NCI-H1694 treated with DMSO at 0.1 percent for 48 hours (cell line): ENCODE measurements at regions not wholly inside any gene's neighbourhood (a gene's known extent, or its start where the extent isn't known, plus 50 kb on each side); places are given as distances from the start of the nearest gene placed in this dataset.

Experiments
- DNase-seq: peaks from one replicate; lab custom pipeline; 2025; lab: John Stamatoyannopoulos, UW

- DNase-seq: no peak
These were observed 331.3 kb downstream of the NSG2 start for GRCh38 chr5:174376726-174377373.

DNA sequence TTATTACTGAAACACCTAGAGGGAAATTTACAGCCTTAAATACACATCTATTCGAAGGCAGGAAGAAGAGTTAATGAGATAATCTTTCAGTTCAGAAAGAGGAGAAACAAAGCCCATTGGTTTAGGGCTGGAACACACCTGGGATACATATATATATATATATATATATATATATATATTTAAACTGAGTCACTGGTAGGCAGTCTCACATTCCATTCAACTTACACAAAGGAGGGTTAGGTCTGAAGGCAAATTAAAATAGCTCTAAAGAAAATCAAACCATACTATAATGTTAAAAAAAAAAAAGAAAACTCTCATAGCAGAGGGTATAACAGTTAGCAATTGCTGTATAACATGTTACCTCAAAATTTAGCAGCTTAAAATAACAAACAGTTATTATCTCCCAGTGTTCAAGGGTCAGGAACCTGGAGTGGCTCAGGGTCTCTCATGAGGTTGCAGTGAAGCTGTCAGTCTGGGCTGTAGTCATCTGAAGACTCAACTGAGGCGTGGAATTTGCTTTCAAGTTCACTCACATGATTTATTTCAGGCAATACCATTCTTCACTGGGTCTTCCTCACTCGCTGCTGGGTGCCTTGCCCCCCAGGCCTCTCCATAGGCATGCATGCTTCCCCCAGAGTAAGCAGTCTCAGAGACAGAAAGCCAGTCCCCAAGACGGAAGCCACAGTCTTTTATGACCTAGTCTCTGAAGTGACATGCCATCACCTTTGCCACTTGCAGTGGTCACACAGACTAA is 332.8 kb downstream of the NSG2 start:
- no peak for DNase-seq

DNA sequence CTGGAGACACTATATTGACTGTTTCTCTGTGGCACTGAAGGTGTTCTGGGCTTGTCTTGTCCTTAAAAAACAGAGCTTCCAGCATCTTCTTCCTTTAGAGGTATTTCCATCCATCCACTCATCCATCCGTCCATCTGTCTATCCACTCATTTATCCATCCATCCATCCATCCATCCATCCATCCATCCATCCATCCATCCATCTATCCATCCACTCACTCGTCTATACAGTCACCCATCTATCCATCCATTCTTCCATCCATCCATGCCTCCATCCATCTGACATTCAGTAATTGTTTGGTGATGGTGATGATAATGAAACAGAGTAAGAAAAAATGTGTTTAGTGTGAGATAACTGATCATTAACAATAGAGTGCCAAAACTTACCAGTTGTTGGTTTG is 334.8 kb downstream of the NSG2 start:
- DNase-seq: no peak

GRCh38 chr5:174381241-174381640 is 335.7 kb downstream of the NSG2 start:
- DNase-seq: no peak

- DNase-seq: no peak
These were observed 338.0 kb downstream of the NSG2 start for GRCh38 chr5:174383210-174384167.

DNA sequence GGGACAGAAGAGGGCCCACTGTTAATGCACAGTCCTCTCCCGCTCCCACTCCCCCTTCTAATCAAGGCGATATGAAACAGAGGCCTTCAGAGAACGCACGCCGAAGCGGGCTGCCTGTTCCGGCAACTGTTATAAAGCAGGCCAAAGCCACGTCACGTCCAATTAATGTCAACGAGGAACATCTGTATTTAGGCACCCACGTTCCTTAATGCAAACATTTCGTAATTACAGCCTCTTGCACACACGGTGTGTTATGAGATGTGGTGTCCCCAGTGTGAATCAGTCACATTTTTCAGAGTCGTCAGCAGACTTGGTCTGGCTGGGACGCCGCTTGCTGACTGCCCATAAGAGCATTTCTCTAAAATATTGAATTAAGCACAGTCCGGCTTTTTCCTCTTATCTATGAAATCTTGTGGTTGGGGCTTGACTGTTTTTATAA is 339.0 kb downstream of the NSG2 start:
- DNase-seq: no peak

GRCh38 chr5:174386306-174386705 is 338.1 kb upstream of the MSX2 start:
- no peak for DNase-seq

DNA sequence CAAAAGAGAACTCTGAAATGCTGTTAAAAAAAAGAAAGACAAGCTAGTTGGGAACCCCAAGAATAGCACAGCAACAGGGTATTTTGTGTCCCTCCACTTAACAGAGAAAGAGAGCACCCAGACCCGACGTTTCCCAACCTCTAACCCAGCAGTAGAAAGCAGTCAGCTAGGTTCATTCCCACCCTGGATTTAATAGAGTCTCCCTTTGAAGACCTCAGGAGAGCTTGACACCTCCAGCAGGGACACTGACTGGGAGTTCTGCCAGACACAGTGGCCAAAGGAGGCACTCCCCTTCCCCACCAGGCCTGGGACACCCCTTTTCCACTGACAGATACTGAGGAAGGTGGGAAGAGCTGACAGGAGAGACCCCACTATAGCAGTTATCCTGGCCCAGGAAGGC is 337.5 kb upstream of the MSX2 start:
- no peak for DNase-seq

DNA sequence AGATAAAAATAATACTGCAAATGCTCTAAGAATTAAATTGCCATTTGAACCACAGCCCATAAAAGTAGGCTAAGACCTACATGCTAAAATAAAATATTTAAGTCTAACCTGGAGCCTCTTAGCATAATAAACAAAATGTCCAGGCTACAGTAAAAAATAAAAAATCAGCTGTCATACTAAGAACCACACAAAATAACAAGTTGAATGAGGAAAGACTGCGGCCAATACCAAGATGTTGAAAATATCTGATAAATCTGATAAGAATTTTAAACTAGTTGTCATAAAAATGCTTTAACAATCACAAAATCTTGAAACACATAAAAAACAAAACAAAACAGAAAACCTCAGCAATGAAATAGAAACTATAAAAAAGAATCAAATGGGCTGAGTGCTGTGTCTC is 336.9 kb upstream of the MSX2 start:
- no peak for DNase-seq

GRCh38 chr5:174392892-174393291 is 331.5 kb upstream of the MSX2 start:
- no peak for DNase-seq

DNA sequence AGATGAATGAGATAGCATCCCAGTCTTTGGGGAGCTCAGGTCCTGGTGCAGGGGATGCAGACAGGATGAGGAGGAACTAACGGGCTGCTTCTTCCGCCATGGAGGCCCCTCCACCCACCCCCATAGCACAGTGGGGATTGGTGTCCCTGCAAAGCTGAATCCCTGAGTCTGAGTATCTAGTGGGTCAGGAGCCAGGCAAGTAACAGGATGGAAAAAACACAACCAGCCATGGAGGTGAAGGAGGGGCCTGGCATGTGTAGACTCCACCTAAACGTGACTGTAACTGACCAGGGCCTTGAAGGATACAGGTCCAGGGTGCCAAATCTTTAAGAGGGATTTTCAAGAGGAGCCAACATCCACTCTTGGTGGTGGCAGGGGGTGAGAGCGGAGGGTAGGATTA is 327.8 kb upstream of the MSX2 start:
- DNase-seq: no peak

DNA sequence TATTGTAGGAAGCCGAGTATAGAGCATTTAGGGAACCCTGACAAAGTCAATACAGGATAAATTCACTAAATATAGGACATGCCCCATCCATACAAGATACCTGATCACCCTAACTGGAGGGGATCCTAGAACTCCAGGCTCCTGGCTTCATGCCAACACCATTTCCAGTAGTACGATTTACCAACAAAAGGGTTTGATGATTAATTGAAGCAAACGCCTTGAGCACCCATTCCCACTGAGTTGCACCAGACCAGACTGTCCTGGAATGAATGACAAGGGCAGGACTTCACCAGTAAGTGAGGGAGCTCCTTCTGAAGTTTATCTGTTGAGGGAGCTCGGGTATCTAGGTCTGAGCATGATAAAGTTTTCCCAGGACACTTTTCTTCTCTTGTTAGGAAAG is 327.2 kb upstream of the MSX2 start:
- no peak for DNase-seq

DNA sequence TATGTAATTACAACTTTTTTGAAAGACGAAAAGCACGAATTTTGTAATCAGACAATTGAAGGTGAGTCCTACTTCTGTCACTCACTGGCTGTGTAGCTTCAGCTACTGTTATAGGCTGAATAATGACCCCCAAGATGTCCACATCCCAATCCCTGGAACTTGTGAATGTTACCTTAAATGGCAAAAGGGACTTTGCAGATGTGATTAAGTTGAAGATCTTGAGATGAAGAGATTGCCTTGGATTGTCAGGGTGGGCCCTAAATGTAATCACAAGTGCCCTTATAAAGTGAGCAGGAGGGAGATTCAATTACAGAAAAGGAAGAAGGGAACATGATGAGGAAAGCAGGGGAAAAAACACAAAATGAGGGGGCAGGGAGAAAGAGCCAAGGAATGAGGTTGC is 326.2 kb upstream of the MSX2 start:
- no peak for DNase-seq

DNA sequence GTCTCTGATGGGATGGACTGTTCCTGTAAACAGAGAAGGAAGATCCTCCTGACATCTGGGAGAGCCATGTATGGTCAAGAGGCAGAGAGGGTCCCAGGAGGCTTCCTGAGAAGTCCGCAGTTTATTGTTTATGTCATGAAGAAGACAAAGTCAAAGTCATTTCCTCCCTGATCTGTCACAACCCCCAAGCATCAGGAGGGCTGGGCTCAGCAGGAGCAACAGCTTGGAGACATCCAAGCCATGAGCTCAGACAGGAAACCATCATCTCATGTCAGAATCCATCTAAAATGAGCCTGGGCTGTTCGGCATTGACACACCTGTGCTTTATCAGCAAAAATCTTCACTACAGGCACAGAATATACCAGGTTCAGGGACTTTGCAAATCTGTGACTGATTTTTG is 325.0 kb upstream of the MSX2 start:
- no peak for DNase-seq

- no peak for DNase-seq
These were observed 323.9 kb upstream of the MSX2 start for GRCh38 chr5:174400461-174400860.

DNA sequence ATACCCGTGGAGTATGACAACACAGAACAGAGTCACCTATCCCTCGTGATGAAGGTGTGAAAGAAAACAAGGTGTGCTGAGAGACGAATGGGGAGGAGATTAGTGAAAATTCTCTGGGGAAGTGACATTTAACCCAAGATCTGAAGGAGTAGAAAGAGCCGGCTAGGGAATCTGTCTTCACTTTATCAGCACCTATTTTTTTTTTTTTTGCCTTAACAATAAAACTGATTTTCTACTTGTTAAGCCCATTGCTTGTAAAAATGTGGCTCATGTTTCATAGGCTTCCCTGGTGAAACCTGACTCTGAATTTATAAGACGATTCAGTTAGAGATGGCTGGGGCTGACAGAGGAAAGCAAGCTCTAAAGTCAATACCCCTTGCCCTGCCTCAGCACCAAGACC is 322.6 kb upstream of the MSX2 start:
- no peak for DNase-seq

DNA sequence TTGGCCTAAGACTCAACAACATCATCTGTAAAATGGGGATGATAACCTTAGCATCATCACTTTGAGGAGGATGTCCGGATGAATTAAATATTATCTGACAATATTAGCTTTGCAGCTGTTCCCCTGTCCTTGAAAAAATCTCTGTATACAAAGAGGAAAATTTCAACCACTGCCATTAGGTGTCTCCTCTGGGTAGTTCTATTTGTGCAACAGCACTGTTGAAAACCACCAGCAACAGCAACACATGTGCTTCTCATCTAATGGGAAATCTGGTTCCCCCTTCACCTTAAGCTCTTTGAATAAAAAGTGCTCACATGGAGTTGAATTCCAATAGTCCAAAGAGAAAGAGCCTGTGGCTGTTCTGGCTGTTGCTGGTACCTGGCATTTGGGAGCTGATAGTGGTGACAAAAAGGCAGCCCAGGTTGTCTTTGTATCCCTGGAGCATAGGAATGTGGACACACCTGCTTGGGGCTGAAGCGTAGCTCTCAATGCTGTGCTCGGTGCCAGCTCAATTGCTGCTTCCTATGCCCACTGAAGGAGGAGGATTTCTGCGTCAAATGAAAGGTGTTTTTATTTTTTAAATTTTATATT is 322.1 kb upstream of the MSX2 start:
- DNase-seq: no peak

DNA sequence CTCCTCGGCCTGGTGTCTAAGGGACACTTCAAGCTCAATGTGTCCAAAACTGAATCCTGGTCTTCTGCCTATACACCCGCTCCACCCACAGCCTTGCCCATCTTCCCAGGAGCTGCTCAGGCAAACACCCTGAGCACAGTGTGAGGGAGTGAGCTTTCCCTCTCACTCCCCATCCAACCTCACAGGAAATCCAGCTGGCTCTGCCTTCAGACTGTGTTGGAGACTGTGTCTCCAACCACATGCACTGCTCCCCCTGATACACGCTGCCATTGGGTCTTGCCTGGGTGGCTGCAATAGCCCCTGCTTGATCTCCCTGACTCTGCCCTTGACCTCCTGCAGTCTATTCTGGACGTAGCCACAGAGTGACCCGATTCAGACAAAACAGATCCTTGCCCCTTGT is 319.5 kb upstream of the MSX2 start:
- DNase-seq: no peak

DNA sequence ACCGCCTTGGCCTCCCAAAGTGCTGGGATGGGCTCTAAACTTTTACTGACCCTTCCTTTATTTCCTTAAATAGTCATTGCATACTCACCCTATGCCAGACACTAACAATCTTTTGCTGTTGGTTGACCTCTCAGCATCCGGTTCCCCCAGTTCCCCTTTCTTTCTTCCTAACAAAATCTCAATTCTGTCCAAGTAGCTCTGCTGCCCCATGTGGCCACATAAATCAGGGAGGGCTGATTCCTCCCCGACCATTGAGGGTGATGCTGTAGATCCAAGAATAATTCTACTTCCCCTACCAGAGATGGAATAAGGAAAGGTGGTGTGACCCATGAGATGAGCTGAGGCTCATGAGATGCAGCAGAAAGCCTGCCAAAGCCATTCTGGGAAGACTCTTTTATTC is 315.3 kb upstream of the MSX2 start:
- no peak for DNase-seq

GRCh38 chr5:174409971-174410370 is 314.4 kb upstream of the MSX2 start:
- DNase-seq: no peak

GRCh38 chr5:174410716-174411478 is 313.5 kb upstream of the MSX2 start:
- DNase-seq: no peak

DNA sequence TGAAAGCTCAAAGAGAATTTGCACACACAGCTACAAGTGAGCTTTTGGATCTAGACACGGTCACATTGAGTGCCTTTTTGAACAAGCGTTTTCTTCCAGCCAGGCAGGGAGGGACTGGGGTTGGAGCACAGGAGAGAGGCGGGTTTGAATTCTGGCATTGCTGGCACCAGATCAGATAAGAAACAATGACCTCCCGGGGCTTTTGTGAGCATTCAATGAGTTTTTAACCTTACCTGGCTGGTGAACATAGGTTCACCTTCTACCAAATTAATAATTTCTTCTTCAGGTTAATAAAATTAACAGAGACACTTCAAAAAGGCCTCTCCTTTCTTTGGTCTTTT is 312.9 kb upstream of the MSX2 start:
- no peak for DNase-seq
